NCI-H187 treated with DMSO at 0.1 percent for 48 hours (cell line): ENCODE measurements at regions not wholly inside any gene's neighbourhood (a gene's known extent, or its start where the extent isn't known, plus 50 kb on each side); places are given as distances from the start of the nearest gene placed in this dataset.
"Not testable (repeated sequence)": the region's sequence is repeated elsewhere in the genome, so short reads cannot be mapped to it uniquely, and the experiment has no call there.

ENCODE experiments used
- DNase-seq: peaks from one replicate; lab custom pipeline; 2025; lab: John Stamatoyannopoulos, UW

- DNase-seq, result no peak
These were observed 82.0 kb upstream of the PPM1B start for GRCh38 chr2:44086629-44087028.

- DNase-seq, result peak; percentile 44
These were observed 81.5 kb upstream of the PPM1B start for GRCh38 chr2:44087036-44087713.

GRCh38 chr2:44087714-44088092, 81.0 kb upstream of the PPM1B start:
- no peak for DNase-seq

GRCh38 chr2:44092519-44092918, 76.2 kb upstream of the PPM1B start:
- DNase-seq, result not testable (repeated sequence)

GRCh38 chr2:44093970-44094369, 74.7 kb upstream of the PPM1B start:
- no peak for DNase-seq

- DNase-seq, result no peak
These were observed 71.3 kb upstream of the PPM1B start for GRCh38 chr2:44097322-44097907.

DNA sequence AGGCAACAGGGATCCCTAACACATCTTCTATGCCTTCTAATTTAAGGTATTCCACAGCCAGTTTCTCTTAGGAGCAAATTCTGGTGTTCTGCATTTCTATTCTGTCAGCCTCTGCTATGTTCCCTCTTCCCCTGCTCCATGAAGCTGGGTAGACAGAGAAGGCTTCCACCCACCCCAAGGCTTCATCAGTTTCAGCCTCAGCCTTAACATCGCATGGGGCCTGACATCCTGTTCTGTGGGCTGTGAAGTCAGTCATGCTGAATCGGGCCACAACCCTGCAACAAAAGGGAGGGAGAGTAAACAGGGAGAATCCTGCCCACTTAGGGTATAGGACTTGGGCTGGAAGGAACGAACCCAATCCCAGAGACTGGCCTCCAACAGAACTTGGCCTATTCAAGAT, 70.6 kb upstream of the PPM1B start:
- no peak for DNase-seq

DNA sequence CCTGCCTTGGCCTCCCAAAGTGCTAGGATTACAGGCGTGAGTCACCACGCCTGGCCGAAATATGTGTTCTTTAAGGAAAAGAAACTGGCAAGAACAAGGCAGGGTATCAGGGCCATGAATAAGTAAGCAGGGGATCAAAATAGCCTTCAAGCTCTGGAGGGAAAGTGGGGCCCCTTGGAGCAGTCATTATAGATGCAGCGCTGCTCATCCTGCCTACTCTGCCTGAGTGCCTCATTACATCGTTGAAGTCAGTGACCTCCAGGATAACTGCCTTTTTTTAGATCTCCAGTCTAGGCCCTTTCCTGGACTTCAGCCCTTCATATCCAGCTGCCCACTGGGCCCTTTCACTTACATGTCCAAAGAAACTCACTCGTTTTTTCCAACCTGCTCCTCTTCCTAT, 69.8 kb upstream of the PPM1B start:
- DNase-seq, result no peak

- no peak for DNase-seq
These were observed 68.3 kb upstream of the PPM1B start for GRCh38 chr2:44100351-44100750.

DNA sequence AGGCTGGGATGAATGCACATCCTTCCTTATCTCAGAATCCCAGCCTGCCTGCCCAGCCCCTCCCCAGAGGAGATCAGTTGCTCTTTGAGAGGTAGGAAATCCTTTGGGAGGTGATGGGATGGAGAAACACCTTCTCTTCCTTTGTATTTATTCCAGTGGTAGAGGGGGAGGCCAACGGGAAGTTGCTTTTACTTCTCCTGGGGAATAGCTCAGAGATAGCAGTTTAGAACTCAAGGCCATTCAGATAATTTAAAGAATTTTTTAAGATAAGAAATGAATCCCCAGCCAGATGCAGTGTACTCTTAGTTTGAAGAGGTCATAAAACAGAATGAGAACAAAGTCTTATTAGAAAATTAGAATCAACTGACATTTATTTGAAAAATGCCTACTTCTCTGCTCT, 67.4 kb upstream of the PPM1B start:
- no peak for DNase-seq

GRCh38 chr2:44102790-44103562, 65.7 kb upstream of the PPM1B start:
- no peak for DNase-seq

DNA sequence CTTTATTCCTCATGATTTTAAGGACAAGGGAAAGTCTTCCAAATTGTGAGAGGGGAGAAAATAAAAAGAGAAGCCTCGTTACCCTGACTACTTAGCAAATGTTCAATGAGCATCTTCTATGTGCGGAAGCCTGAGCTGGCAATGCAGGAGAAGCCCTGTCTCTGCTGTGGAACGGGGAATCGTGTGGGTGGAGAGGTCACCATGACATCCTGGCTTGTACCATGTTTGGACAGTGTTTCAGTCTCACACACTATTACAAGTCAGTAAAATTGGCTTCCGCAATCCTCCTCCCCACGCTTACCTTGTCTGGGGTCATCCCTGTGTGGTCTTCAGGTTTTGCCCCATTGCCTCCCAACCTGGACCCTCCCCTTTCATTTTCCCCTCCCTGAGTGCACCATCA, 65.0 kb upstream of the PPM1B start:
- DNase-seq, result no peak

GRCh38 chr2:44104855-44105271, 63.8 kb upstream of the PPM1B start:
- DNase-seq, result no peak

- DNase-seq, result not testable (repeated sequence)
These were observed 62.2 kb upstream of the PPM1B start for GRCh38 chr2:44106509-44106908.

GRCh38 chr2:44107086-44107740, 61.5 kb upstream of the PPM1B start:
- DNase-seq, result no peak

GRCh38 chr2:44107974-44108373, 60.7 kb upstream of the PPM1B start:
- DNase-seq, result no peak

DNA sequence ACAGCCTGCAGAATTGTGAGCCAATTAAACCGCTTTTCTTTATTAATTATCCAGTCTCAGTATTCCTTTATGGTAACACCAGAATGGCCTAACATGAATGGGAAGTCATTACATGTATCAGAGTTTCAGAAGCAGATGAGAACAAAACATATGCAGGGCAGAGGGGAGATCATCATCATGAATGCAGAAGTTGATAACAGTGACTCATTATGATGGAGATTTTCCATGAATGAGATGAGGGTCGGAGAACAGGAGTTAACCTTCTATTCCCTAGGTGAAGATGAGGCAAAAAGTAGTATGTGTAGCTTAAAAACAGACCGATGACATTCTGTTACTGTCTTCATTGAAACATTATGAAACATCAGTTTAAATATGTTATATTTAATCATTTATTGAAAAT, 59.5 kb upstream of the PPM1B start:
- DNase-seq, result no peak

GRCh38 chr2:44110444-44110843, 58.2 kb upstream of the PPM1B start:
- DNase-seq, result no peak

DNA sequence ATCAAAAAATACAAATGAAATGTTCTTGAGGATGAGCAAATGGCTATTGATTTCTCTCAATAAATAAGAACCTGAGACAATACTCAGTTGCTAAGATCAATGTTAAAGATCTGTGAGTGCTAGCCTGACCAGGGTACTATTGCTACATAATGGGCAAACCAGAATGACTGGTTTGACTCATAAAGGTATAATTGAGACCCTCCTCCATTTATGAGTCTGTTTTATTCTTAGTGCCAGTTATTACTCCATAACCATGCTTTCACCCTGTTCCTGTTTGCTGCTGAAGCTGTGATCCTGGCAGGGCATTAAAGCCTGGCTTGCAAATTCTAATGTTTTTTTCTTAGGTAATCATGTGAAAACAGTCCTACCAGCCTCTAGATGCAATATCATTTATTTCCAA, 56.6 kb upstream of the PPM1B start:
- no peak for DNase-seq

DNA sequence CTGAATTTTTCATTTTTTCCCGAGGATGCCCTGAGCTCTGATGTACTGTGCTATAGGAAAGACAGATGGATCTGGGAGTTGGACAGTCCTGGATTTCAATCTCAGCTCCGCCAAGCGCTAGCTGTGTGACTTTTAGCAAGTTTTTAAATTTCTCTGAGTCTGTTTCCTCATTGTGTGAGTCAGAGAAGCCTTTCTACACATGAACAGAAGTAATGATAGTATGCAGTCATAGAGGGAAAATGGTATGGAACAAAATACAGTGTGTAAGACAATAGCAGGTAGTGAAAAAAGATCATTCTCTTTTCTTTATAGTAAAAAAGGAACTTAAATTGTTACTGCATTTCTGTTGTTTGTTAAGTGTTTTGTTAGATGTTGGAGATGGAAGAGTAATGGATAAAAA, 52.4 kb upstream of the PPM1B start:
- no peak for DNase-seq

DNA sequence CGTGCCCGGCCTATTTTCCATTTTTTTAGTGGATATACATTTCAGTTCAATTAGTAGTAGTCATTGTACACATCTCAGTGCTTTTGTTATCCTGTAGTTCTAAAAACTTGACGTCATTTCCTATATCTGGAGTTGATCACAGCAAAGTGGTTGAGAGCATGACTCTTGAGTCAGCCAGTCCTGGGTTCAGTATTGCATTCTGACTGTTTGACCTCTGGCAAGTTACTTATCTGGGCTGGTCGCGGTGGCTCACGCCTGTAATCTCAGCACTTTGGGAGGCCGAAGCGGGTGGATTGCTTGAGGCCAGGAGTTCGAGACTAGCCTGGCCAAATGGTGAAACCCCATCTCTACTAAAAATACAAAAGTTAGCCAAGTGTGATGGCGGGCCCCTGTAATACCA, 50.4 kb upstream of the PPM1B start:
- no peak for DNase-seq
